GM12878 (cell line): ENCODE measurements at regions not wholly inside any gene's neighbourhood (a gene's known extent, or its start where the extent isn't known, plus 50 kb on each side); places are given as distances from the start of the nearest gene placed in this dataset.

Source experiments
- GABPA ChIP-seq: IDR thresholded peaks from 2 replicates; pipeline ENCODE4 v1.6.1; 2014; ENCODE audit warnings: antibody characterized with exemption, low read depth, mild to moderate bottlenecking, inconsistent platforms
- HDAC2 ChIP-seq: fragments of 200-600 bp; sonication (generic); IDR thresholded peaks from 2 replicates; pipeline ENCODE4 v1.6.1; 2017
- RB1 ChIP-seq: fragments of 450-650 bp; formaldehyde crosslinking; IDR thresholded peaks from 2 replicates; pipeline ENCODE4 v1.6.1; 2017; ENCODE audit warnings: mild to moderate bottlenecking, borderline replicate concordance
- RUNX3 ChIP-seq: IDR thresholded peaks from 2 replicates; pipeline ENCODE4 v1.6.1; 2012; ENCODE audit warnings: low read length, inconsistent platforms
- SIN3A ChIP-seq: IDR thresholded peaks from 2 replicates; pipeline ENCODE4 v1.6.1; 2012; ENCODE audit warnings: low read depth, low read length, improper control_type of control experiment
- SMC3 ChIP-seq: IDR thresholded peaks from 2 replicates; pipeline ENCODE4 v1.6.1; 2011; ENCODE audit warnings: low read length, improper control_type of control experiment, borderline replicate concordance
- SP1 ChIP-seq: IDR thresholded peaks from one replicate; pipeline ENCODE4 v1.6.1; 2011; ENCODE audit warnings: low read depth, low read length
- TF ChIP-seq, protein P1 (sequence below): fragments of 150-350 bp; IDR thresholded peaks from 2 replicates; pipeline ENCODE4 v1.6.1; 2016; ENCODE audit warnings: low read depth, low read length
- TF ChIP-seq, protein P2 (sequence below): fragments of 450-650 bp; IDR thresholded peaks from 2 replicates; pipeline ENCODE4 v1.6.1; 2014; ENCODE audit warnings: mild to moderate bottlenecking
- TF ChIP-seq, protein P3 (sequence below): fragments of 450-650 bp; formaldehyde crosslinking; IDR thresholded peaks from 2 replicates; pipeline ENCODE4 v1.4.0; 2020; ENCODE audit warnings: mild to moderate bottlenecking, moderate library complexity

DNA sequence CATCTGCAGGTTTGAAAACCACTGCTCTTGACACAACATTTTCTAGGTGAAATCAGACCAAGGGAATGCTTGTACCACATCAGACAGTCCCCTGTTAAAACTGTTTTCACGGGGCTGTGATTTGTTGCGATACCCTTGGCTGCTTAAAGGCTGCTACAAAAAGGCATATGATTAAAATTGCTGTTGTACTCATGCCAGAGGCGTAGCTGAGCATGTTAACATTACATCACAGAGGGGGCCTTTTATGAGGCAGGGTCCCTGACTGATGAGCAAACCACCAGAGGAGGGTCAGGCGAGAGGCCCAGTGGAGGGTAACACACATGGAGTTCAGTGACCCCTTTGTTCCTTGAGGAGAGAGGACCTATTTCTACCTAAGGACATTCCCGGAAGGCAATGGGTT, 70.4 kb upstream of the CDYL start (continued):
- TF ChIP-seq SP1 (no peak), SIN3A (no peak), SMC3 (no peak), RUNX3 (no peak), GABPA (no peak), RB1 (no peak), HDAC2 (no peak)
- TF ChIP-seq, protein P1, sequence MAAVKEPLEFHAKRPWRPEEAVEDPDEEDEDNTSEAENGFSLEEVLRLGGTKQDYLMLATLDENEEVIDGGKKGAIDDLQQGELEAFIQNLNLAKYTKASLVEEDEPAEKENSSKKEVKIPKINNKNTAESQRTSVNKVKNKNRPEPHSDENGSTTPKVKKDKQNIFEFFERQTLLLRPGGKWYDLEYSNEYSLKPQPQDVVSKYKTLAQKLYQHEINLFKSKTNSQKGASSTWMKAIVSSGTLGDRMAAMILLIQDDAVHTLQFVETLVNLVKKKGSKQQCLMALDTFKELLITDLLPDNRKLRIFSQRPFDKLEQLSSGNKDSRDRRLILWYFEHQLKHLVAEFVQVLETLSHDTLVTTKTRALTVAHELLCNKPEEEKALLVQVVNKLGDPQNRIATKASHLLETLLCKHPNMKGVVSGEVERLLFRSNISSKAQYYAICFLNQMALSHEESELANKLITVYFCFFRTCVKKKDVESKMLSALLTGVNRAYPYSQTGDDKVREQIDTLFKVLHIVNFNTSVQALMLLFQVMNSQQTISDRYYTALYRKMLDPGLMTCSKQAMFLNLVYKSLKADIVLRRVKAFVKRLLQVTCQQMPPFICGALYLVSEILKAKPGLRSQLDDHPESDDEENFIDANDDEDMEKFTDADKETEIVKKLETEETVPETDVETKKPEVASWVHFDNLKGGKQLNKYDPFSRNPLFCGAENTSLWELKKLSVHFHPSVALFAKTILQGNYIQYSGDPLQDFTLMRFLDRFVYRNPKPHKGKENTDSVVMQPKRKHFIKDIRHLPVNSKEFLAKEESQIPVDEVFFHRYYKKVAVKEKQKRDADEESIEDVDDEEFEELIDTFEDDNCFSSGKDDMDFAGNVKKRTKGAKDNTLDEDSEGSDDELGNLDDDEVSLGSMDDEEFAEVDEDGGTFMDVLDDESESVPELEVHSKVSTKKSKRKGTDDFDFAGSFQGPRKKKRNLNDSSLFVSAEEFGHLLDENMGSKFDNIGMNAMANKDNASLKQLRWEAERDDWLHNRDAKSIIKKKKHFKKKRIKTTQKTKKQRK: no peak
- TF ChIP-seq, protein P2, sequence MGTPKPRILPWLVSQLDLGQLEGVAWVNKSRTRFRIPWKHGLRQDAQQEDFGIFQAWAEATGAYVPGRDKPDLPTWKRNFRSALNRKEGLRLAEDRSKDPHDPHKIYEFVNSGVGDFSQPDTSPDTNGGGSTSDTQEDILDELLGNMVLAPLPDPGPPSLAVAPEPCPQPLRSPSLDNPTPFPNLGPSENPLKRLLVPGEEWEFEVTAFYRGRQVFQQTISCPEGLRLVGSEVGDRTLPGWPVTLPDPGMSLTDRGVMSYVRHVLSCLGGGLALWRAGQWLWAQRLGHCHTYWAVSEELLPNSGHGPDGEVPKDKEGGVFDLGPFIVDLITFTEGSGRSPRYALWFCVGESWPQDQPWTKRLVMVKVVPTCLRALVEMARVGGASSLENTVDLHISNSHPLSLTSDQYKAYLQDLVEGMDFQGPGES: no peak
- TF ChIP-seq, protein P3, sequence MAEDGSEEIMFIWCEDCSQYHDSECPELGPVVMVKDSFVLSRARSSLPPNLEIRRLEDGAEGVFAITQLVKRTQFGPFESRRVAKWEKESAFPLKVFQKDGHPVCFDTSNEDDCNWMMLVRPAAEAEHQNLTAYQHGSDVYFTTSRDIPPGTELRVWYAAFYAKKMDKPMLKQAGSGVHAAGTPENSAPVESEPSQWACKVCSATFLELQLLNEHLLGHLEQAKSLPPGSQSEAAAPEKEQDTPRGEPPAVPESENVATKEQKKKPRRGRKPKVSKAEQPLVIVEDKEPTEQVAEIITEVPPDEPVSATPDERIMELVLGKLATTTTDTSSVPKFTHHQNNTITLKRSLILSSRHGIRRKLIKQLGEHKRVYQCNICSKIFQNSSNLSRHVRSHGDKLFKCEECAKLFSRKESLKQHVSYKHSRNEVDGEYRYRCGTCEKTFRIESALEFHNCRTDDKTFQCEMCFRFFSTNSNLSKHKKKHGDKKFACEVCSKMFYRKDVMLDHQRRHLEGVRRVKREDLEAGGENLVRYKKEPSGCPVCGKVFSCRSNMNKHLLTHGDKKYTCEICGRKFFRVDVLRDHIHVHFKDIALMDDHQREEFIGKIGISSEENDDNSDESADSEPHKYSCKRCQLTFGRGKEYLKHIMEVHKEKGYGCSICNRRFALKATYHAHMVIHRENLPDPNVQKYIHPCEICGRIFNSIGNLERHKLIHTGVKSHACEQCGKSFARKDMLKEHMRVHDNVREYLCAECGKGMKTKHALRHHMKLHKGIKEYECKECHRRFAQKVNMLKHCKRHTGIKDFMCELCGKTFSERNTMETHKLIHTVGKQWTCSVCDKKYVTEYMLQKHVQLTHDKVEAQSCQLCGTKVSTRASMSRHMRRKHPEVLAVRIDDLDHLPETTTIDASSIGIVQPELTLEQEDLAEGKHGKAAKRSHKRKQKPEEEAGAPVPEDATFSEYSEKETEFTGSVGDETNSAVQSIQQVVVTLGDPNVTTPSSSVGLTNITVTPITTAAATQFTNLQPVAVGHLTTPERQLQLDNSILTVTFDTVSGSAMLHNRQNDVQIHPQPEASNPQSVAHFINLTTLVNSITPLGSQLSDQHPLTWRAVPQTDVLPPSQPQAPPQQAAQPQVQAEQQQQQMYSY (CRISPR knock-in tag): no peak
